K562 (cell line): ENCODE measurements at regions not wholly inside any gene's neighbourhood (a gene's known extent, or its start where the extent isn't known, plus 50 kb on each side); places are given as distances from the start of the nearest gene placed in this dataset.

Source experiments
- CBFA2T3 ChIP-seq: fragments of 450-650 bp; IDR thresholded peaks from 2 replicates; pipeline ENCODE4 v1.6.1; 2017
- CBX5 ChIP-seq: IDR thresholded peaks from 2 replicates; pipeline ENCODE4 v1.6.1; 2014; ENCODE audit warnings: low read depth, borderline replicate concordance
- CEBPG ChIP-seq, 3 experiments: fragments of 200-800 bp in 1 of 3; sonication (Bioruptor generic) in 1 of 3; sonication (generic) in 1 of 3; formaldehyde crosslinking in 1 of 3; IDR thresholded peaks in 2 of 3; conservative IDR thresholded peaks in 1 of 3; 2 replicates each; pipeline versions ENCODE4 v1.6.1 to v1.8.0; 2016 to 2022; ENCODE audit warnings: missing compliant biosample characterization in 2 of 3, missing genetic modification characterization in 2 of 3, mild to moderate bottlenecking in 1 of 3, missing genetic modification reagents in 1 of 3
- CHD1 ChIP-seq: fragments of 200-600 bp; sonication (generic); IDR thresholded peaks from one replicate; pipeline ENCODE4 v1.6.1; 2012; ENCODE audit warnings: mild to moderate bottlenecking, moderate library complexity, low read length, inconsistent platforms
- FOXP1 ChIP-seq: sonication (generic); formaldehyde crosslinking; IDR thresholded peaks from 2 replicates; pipeline ENCODE4 v1.8.0; 2022; ENCODE audit warnings: mild to moderate bottlenecking, missing genetic modification reagents
- GATAD2B ChIP-seq: fragments of 450-650 bp; IDR thresholded peaks from 2 replicates; pipeline ENCODE4 v1.6.1; 2017; ENCODE audit warnings: mild to moderate bottlenecking, borderline replicate concordance
- HINFP ChIP-seq: fragments of 450-650 bp; conservative IDR thresholded peaks from 2 replicates; pipeline ENCODE4 v1.6.1; 2016; ENCODE audit warnings: missing genetic modification characterization, low read depth, mild to moderate bottlenecking, control low read depth, missing compliant biosample characterization
- MAFK ChIP-seq: IDR thresholded peaks from 2 replicates; pipeline ENCODE4 v1.6.1; 2011; ENCODE audit warnings: low read length, improper control_type of control experiment
- MIER1 ChIP-seq: fragments of 450-650 bp; IDR thresholded peaks from 2 replicates; pipeline ENCODE4 v1.6.1; 2016; ENCODE audit warnings: antibody characterized with exemption, mild to moderate bottlenecking, low read depth
- NEUROD1 ChIP-seq: fragments of 150-350 bp; IDR thresholded peaks from 2 replicates; pipeline ENCODE4 v1.6.1; 2014; ENCODE audit warnings: borderline replicate concordance, low read length, low read depth; ENCODE audit not compliant: partially characterized antibody
- NR3C1 ChIP-seq: sonication (generic); formaldehyde crosslinking; IDR thresholded peaks from 2 replicates; pipeline ENCODE4 v1.8.1; 2022; ENCODE audit warnings: missing genetic modification reagents
- RBFOX2 ChIP-seq: fragments of 200-400 bp; formaldehyde crosslinking; IDR thresholded peaks from 2 replicates; pipeline ENCODE4 v1.6.1; 2017; ENCODE audit warnings: low read depth, mild to moderate bottlenecking, low read length, moderate library complexity
- TAL1 ChIP-seq: fragments of 450-650 bp; IDR thresholded peaks from 2 replicates; pipeline ENCODE4 v1.6.1; 2016; ENCODE audit warnings: mild to moderate bottlenecking
- XRCC4 ChIP-seq: IDR thresholded peaks from one replicate; pipeline ENCODE4 v1.6.1; 2011; ENCODE audit not compliant: insufficient read depth, insufficient read length; ENCODE audit errors: extremely low read depth
- ZNF384 ChIP-seq: IDR thresholded peaks from 2 replicates; pipeline ENCODE4 v1.6.1; 2012; ENCODE audit warnings: low read depth, low read length, improper control_type of control experiment
- TF ChIP-seq, protein P1 (sequence below): fragments of 200-600 bp; sonication (generic); IDR thresholded peaks from one replicate; pipeline ENCODE4 v1.6.1; 2012; ENCODE audit warnings: mild to moderate bottlenecking, low read depth, low read length, inconsistent platforms

- TF ChIP-seq HINFP (tag), result no peak
- TF ChIP-seq CBFA2T3, result no peak
- no peak for TF ChIP-seq NR3C1
- no peak for TF ChIP-seq CEBPG (CRISPR knock-in tag; IDR thresholded peaks at IDR 0.05)
- peak in 1 of 2 experiments; percentile 54; a peak in 1 of 4 replicates for TF ChIP-seq CEBPG (tag; conservative IDR thresholded peaks at IDR 0.05 in 1 of 2, IDR thresholded peaks at IDR 0.05 in 1 of 2)
- TF ChIP-seq TAL1, result no peak
- TF ChIP-seq MAFK, result no peak; the same call in 1 of the 2 replicates
- no peak for TF ChIP-seq XRCC4
- TF ChIP-seq NEUROD1, result no peak
- TF ChIP-seq FOXP1 (CRISPR knock-in tag), result no peak
- TF ChIP-seq CHD1, result no peak
- no peak for TF ChIP-seq GATAD2B
- no peak for TF ChIP-seq ZNF384
- no peak for TF ChIP-seq CBX5
- TF ChIP-seq MIER1, result no peak
- TF ChIP-seq, protein P1, sequence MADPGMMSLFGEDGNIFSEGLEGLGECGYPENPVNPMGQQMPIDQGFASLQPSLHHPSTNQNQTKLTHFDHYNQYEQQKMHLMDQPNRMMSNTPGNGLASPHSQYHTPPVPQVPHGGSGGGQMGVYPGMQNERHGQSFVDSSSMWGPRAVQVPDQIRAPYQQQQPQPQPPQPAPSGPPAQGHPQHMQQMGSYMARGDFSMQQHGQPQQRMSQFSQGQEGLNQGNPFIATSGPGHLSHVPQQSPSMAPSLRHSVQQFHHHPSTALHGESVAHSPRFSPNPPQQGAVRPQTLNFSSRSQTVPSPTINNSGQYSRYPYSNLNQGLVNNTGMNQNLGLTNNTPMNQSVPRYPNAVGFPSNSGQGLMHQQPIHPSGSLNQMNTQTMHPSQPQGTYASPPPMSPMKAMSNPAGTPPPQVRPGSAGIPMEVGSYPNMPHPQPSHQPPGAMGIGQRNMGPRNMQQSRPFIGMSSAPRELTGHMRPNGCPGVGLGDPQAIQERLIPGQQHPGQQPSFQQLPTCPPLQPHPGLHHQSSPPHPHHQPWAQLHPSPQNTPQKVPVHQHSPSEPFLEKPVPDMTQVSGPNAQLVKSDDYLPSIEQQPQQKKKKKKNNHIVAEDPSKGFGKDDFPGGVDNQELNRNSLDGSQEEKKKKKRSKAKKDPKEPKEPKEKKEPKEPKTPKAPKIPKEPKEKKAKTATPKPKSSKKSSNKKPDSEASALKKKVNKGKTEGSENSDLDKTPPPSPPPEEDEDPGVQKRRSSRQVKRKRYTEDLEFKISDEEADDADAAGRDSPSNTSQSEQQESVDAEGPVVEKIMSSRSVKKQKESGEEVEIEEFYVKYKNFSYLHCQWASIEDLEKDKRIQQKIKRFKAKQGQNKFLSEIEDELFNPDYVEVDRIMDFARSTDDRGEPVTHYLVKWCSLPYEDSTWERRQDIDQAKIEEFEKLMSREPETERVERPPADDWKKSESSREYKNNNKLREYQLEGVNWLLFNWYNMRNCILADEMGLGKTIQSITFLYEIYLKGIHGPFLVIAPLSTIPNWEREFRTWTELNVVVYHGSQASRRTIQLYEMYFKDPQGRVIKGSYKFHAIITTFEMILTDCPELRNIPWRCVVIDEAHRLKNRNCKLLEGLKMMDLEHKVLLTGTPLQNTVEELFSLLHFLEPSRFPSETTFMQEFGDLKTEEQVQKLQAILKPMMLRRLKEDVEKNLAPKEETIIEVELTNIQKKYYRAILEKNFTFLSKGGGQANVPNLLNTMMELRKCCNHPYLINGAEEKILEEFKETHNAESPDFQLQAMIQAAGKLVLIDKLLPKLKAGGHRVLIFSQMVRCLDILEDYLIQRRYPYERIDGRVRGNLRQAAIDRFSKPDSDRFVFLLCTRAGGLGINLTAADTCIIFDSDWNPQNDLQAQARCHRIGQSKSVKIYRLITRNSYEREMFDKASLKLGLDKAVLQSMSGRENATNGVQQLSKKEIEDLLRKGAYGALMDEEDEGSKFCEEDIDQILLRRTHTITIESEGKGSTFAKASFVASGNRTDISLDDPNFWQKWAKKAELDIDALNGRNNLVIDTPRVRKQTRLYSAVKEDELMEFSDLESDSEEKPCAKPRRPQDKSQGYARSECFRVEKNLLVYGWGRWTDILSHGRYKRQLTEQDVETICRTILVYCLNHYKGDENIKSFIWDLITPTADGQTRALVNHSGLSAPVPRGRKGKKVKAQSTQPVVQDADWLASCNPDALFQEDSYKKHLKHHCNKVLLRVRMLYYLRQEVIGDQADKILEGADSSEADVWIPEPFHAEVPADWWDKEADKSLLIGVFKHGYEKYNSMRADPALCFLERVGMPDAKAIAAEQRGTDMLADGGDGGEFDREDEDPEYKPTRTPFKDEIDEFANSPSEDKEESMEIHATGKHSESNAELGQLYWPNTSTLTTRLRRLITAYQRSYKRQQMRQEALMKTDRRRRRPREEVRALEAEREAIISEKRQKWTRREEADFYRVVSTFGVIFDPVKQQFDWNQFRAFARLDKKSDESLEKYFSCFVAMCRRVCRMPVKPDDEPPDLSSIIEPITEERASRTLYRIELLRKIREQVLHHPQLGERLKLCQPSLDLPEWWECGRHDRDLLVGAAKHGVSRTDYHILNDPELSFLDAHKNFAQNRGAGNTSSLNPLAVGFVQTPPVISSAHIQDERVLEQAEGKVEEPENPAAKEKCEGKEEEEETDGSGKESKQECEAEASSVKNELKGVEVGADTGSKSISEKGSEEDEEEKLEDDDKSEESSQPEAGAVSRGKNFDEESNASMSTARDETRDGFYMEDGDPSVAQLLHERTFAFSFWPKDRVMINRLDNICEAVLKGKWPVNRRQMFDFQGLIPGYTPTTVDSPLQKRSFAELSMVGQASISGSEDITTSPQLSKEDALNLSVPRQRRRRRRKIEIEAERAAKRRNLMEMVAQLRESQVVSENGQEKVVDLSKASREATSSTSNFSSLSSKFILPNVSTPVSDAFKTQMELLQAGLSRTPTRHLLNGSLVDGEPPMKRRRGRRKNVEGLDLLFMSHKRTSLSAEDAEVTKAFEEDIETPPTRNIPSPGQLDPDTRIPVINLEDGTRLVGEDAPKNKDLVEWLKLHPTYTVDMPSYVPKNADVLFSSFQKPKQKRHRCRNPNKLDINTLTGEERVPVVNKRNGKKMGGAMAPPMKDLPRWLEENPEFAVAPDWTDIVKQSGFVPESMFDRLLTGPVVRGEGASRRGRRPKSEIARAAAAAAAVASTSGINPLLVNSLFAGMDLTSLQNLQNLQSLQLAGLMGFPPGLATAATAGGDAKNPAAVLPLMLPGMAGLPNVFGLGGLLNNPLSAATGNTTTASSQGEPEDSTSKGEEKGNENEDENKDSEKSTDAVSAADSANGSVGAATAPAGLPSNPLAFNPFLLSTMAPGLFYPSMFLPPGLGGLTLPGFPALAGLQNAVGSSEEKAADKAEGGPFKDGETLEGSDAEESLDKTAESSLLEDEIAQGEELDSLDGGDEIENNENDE, result no peak
- no peak for TF ChIP-seq RBFOX2
These were observed 51.1 kb upstream of the LHFPL2 start (continued) for GRCh38 chr5:78699552-78700153.
